SK-N-SH treated with all-trans-retinoic acid at 6 μM for 48 hours (cell line): ENCODE measurements at regions not wholly inside any gene's neighbourhood (a gene's known extent, or its start where the extent isn't known, plus 50 kb on each side); places are given as distances from the start of the nearest gene placed in this dataset.

Source experiments
- ATAC-seq: fragments of 200-7000 bp; cut with Tn5 transposase; 3 replicates; pipeline ENCODE4 v1.9.1; 2020; ENCODE audit warnings: mild to moderate bottlenecking, moderate library complexity
- BACH2 ChIP-seq: fragments of 250-450 bp; sonication (Bioruptor Pico); IDR thresholded peaks from 2 replicates; pipeline ENCODE4 v1.9.0; 2021; ENCODE audit warnings: mild to moderate bottlenecking, borderline replicate concordance
- CREB5 ChIP-seq: fragments of 250-450 bp; sonication (Bioruptor Pico); IDR thresholded peaks from 2 replicates; pipeline ENCODE4 v1.5.1; 2020; ENCODE audit warnings: low read depth, mild to moderate bottlenecking, moderate library complexity
- CSDC2 ChIP-seq: fragments of 250-450 bp; sonication (Bioruptor Pico); IDR thresholded peaks from 2 replicates; pipeline ENCODE4 v1.5.0; 2020; ENCODE audit warnings: mild to moderate bottlenecking, moderate library complexity
- ESRRG ChIP-seq: fragments of 250-450 bp; sonication (Bioruptor Pico); IDR thresholded peaks from 2 replicates; pipeline ENCODE4 v1.6.1; 2021; ENCODE audit warnings: mild to moderate bottlenecking
- GLIS3 ChIP-seq: fragments of 250-450 bp; sonication (Bioruptor Pico); IDR thresholded peaks from 2 replicates; pipeline ENCODE4 v1.5.0; 2020; ENCODE audit warnings: mild to moderate bottlenecking, moderate library complexity
- ISL1 ChIP-seq: fragments of 250-450 bp; sonication (Bioruptor Pico); IDR thresholded peaks from 2 replicates; pipeline ENCODE4 v2.1.2; 2022; ENCODE audit warnings: mild to moderate bottlenecking, moderate library complexity
- PATZ1 ChIP-seq: fragments of 250-450 bp; sonication (Bioruptor Pico); IDR thresholded peaks from 2 replicates; pipeline ENCODE4 v1.8.0; 2020; ENCODE audit warnings: mild to moderate bottlenecking, moderate library complexity, borderline replicate concordance
- POU6F1 ChIP-seq: fragments of 250-450 bp; sonication (Bioruptor Pico); IDR thresholded peaks from 2 replicates; pipeline ENCODE4 v1.8.0; 2021; ENCODE audit warnings: low read depth, mild to moderate bottlenecking, moderate library complexity, borderline replicate concordance
- PPARA ChIP-seq: fragments of 250-450 bp; sonication (Bioruptor Pico); IDR thresholded peaks from 2 replicates; pipeline ENCODE4 v1.5.0; 2020; ENCODE audit warnings: mild to moderate bottlenecking, borderline replicate concordance
- RARB ChIP-seq: fragments of 250-450 bp; sonication (Bioruptor Pico); IDR thresholded peaks from 2 replicates; pipeline ENCODE4 v1.8.0; 2021; ENCODE audit warnings: mild to moderate bottlenecking, moderate library complexity
- SNAI2 ChIP-seq: fragments of 250-450 bp; sonication (Bioruptor Pico); IDR thresholded peaks from 2 replicates; pipeline ENCODE4 v1.5.0; 2020; ENCODE audit warnings: mild to moderate bottlenecking, moderate library complexity
- TCF4 ChIP-seq: fragments of 250-450 bp; sonication (Bioruptor Pico); IDR thresholded peaks from 2 replicates; pipeline ENCODE4 v1.8.0; 2021; ENCODE audit warnings: mild to moderate bottlenecking, moderate library complexity, borderline replicate concordance
- TOX ChIP-seq: fragments of 250-450 bp; sonication (Bioruptor Pico); IDR thresholded peaks from 2 replicates; pipeline ENCODE4 v1.8.0; 2021; ENCODE audit warnings: mild to moderate bottlenecking, moderate library complexity, borderline replicate concordance
- TSHZ2 ChIP-seq: fragments of 250-450 bp; sonication (Bioruptor Pico); IDR thresholded peaks from 2 replicates; pipeline ENCODE4 v1.5.0; 2020; ENCODE audit warnings: mild to moderate bottlenecking, moderate library complexity
- ZFP3 ChIP-seq: fragments of 250-450 bp; sonication (Bioruptor Pico); IDR thresholded peaks from 2 replicates; pipeline ENCODE4 v1.5.0; 2020; ENCODE audit warnings: mild to moderate bottlenecking, moderate library complexity
- ZFP30 ChIP-seq: fragments of 450-650 bp; formaldehyde crosslinking; IDR thresholded peaks from 2 replicates; pipeline ENCODE4 v1.5.0; 2022; ENCODE audit warnings: mild to moderate bottlenecking, moderate library complexity
- ZNF565 ChIP-seq: fragments of 450-650 bp; formaldehyde crosslinking; conservative IDR thresholded peaks from 2 replicates; pipeline ENCODE4 v1.5.0; 2020; ENCODE audit warnings: low read depth, mild to moderate bottlenecking, moderate library complexity
- ZNF70 ChIP-seq: fragments of 450-650 bp; formaldehyde crosslinking; IDR thresholded peaks from 2 replicates; pipeline ENCODE4 v1.5.0; 2020; ENCODE audit warnings: mild to moderate bottlenecking, moderate library complexity
- ZNF8 ChIP-seq: fragments of 450-650 bp; formaldehyde crosslinking; IDR thresholded peaks from 2 replicates; pipeline ENCODE4 v1.5.0; 2020; ENCODE audit warnings: mild to moderate bottlenecking, moderate library complexity

GRCh38 chr1:79614106-79614505 lies 607.6 kb upstream of the ADGRL4 start:
- no peak for ATAC-seq

GRCh38 chr1:79613046-79613445 lies 606.5 kb upstream of the ADGRL4 start:
- TF ChIP-seq PPARA (CRISPR knock-in tag), result no peak
- no peak for TF ChIP-seq BACH2 (CRISPR knock-in tag)
- TF ChIP-seq CREB5 (CRISPR knock-in tag), result no peak
- no peak for TF ChIP-seq ZNF565 (CRISPR knock-in tag)
- TF ChIP-seq POU6F1, result no peak
- no peak for TF ChIP-seq CSDC2 (CRISPR knock-in tag)
- no peak for TF ChIP-seq ISL1 (CRISPR knock-in tag)
- no peak for TF ChIP-seq ZNF8 (CRISPR knock-in tag)
- no peak for TF ChIP-seq ZNF70 (CRISPR knock-in tag)
- no peak for TF ChIP-seq TCF4 (CRISPR knock-in tag)
- TF ChIP-seq ZFP3 (CRISPR knock-in tag), result no peak
- no peak for TF ChIP-seq ZFP30 (CRISPR knock-in tag)
- TF ChIP-seq TOX (CRISPR knock-in tag), result no peak
- no peak for TF ChIP-seq TSHZ2 (CRISPR knock-in tag)

More at GRCh38 chr1:79614106-79614505, 607.6 kb upstream of the ADGRL4 start:
- TF ChIP-seq CREB5 (CRISPR knock-in tag), result no peak

GRCh38 chr1:79604490-79605198 lies 598.1 kb upstream of the ADGRL4 start:
- TF ChIP-seq GLIS3 (CRISPR knock-in tag), result no peak
- TF ChIP-seq PATZ1, result no peak
- TF ChIP-seq SNAI2 (CRISPR knock-in tag), result no peak
- no peak for TF ChIP-seq CSDC2 (CRISPR knock-in tag)
- no peak for TF ChIP-seq TSHZ2 (CRISPR knock-in tag)
- no peak for TF ChIP-seq ESRRG
- no peak for TF ChIP-seq TOX (CRISPR knock-in tag)
- no peak for TF ChIP-seq ZFP3 (CRISPR knock-in tag)
- no peak for TF ChIP-seq RARB (CRISPR knock-in tag)
- TF ChIP-seq ZNF70 (CRISPR knock-in tag), result no peak
- TF ChIP-seq ZNF565 (CRISPR knock-in tag), result no peak
- no peak for TF ChIP-seq ZFP30 (CRISPR knock-in tag)
- ATAC-seq, result no peak

More at GRCh38 chr1:79613046-79613445, 606.5 kb upstream of the ADGRL4 start:
- ATAC-seq, result no peak
